Breast epithelium (tissue), 3 donors: ENCODE measurements at regions not wholly inside any gene's neighbourhood (a gene's known extent, or its start where the extent isn't known, plus 50 kb on each side); places are given as distances from the start of the nearest gene placed in this dataset.

Experiments used
- POLR2A ChIP-seq: fragments of 450-650 bp; IDR thresholded peaks from one replicate; pipeline ENCODE4 v1.6.1; 2016; ENCODE audit warnings: antibody characterized with exemption, mild to moderate bottlenecking, moderate library complexity
- TF ChIP-seq, protein P1 (sequence below), 3 donors: fragments of 450-650 bp; IDR thresholded peaks; one replicate each; pipeline ENCODE4 v1.5.1; 2016 to 2017; ENCODE audit warnings: antibody characterized with exemption in 3 of 3, mild to moderate bottlenecking in 3 of 3, moderate library complexity in 3 of 3

DNA sequence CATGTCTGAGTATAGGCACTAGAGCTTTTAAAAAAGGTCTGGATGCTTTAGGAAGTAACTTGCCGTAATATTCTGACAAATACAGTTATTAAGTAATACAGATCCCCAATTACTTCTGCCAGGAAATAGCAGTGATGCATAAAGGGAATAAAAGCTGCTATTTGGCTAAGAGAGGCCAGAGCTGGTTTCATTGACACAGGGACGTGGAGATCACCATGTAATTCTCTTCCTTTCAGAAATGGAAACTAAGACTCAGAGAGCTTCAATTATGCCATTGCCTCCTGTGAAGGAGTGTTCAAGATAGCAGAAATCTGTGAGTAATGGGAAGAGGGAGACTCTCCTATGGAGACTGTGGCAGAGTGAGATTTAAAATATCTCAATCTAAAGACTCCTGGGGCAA lies 238.1 kb downstream of the SLITRK2 start:
- TF ChIP-seq, protein P1, sequence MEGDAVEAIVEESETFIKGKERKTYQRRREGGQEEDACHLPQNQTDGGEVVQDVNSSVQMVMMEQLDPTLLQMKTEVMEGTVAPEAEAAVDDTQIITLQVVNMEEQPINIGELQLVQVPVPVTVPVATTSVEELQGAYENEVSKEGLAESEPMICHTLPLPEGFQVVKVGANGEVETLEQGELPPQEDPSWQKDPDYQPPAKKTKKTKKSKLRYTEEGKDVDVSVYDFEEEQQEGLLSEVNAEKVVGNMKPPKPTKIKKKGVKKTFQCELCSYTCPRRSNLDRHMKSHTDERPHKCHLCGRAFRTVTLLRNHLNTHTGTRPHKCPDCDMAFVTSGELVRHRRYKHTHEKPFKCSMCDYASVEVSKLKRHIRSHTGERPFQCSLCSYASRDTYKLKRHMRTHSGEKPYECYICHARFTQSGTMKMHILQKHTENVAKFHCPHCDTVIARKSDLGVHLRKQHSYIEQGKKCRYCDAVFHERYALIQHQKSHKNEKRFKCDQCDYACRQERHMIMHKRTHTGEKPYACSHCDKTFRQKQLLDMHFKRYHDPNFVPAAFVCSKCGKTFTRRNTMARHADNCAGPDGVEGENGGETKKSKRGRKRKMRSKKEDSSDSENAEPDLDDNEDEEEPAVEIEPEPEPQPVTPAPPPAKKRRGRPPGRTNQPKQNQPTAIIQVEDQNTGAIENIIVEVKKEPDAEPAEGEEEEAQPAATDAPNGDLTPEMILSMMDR (IDR thresholded peaks at IDR 0.05) = no peak
- TF ChIP-seq POLR2A = no peak
